IMR-90 (cell line): ENCODE measurements at regions not wholly inside any gene's neighbourhood (a gene's known extent, or its start where the extent isn't known, plus 50 kb on each side); places are given as distances from the start of the nearest gene placed in this dataset.

Source experiments
- ATAC-seq: fragments of 200-7000 bp; cut with Tn5 transposase; 2 replicates; pipeline ENCODE4 v1.9.1; 2020; ENCODE audit warnings: low read depth, mild to moderate bottlenecking, moderate library complexity
- BruUV-seq: library from RNA; stranded (reverse); fragments of 400-500 nt; replicated peaks from 2 replicates; lab custom pipeline; 2021; lab: Mats Ljungman, UMichigan
- CTCF ChIA-PET: fragments of 300-600 bp; formaldehyde crosslinking; extraction: SDS; loops from one replicate; lab custom pipeline; 2021; ENCODE audit warnings: antibody characterized with exemption; lab: Yijun Ruan, JAX
- POLR2A ChIA-PET: fragments of 300-600 bp; sonication (Branson Sonifier 250); formaldehyde crosslinking; loops from one replicate; lab custom pipeline; 2022; ENCODE audit warnings: antibody characterized with exemption; ENCODE audit not compliant: unreplicated experiment; lab: Charles Lee
- DNase-seq: peaks from one replicate; pipeline ENCODE4 v3.0.0; 2013
- H2AFZ ChIP-seq: replicated peaks from 2 replicates; pipeline ENCODE3; 2013; ENCODE audit warnings: low read length, mild to moderate bottlenecking; ENCODE audit not compliant: poor library complexity
- H2AK5ac ChIP-seq: 2 replicates; pipeline ENCODE4 v1.6.1; 2013; ENCODE audit warnings: low read depth, low read length, inconsistent platforms
- H2AK9ac ChIP-seq: replicated peaks from 2 replicates; pipeline ENCODE3; 2013; ENCODE audit warnings: mild to moderate bottlenecking, low read depth, low read length, moderate library complexity; ENCODE audit not compliant: poor library complexity
- H2BK120ac ChIP-seq: 2 replicates; pipeline ENCODE4 v1.6.1; 2013; ENCODE audit warnings: low read depth, low read length, inconsistent platforms
- H2BK15ac ChIP-seq: 3 replicates; pipeline ENCODE4 v1.6.1; 2013; ENCODE audit warnings: low read depth, low read length, inconsistent platforms
- H2BK20ac ChIP-seq: 2 replicates; pipeline ENCODE4 v1.6.1; 2013; ENCODE audit warnings: low read depth, mild to moderate bottlenecking, inconsistent platforms, low read length, moderate library complexity
- H2BK5ac ChIP-seq: 2 replicates; pipeline ENCODE4 v1.6.1; 2013; ENCODE audit warnings: mild to moderate bottlenecking, low read depth, low read length, inconsistent platforms; ENCODE audit not compliant: poor library complexity, severe bottlenecking
- H3K14ac ChIP-seq: replicated peaks from 2 replicates; pipeline ENCODE4 v1.6.1; 2013; ENCODE audit warnings: low read depth, low read length, inconsistent platforms
- H3K18ac ChIP-seq: 2 replicates; pipeline ENCODE4 v1.6.1; 2013; ENCODE audit warnings: low read depth, low read length, control low read depth
- H3K23ac ChIP-seq: 2 replicates; pipeline ENCODE4 v1.6.1; 2013; ENCODE audit warnings: low read depth, low read length, inconsistent platforms
- H3K27ac ChIP-seq: 2 replicates; pipeline ENCODE4 v1.5.1; 2013; ENCODE audit warnings: mild to moderate bottlenecking, control low read depth, low read length; ENCODE audit not compliant: insufficient read depth
- H3K27me3 ChIP-seq: 2 replicates; pipeline ENCODE4 v1.6.1; 2013; ENCODE audit warnings: low read length; ENCODE audit not compliant: control insufficient read depth, insufficient read depth
- H3K36me3 ChIP-seq: 2 replicates; pipeline ENCODE4 v1.6.1; 2013; ENCODE audit warnings: low read length, mixed read lengths; ENCODE audit not compliant: control insufficient read depth, insufficient read depth
- H3K4ac ChIP-seq: 2 replicates; pipeline ENCODE4 v1.6.1; 2013; ENCODE audit warnings: low read depth, low read length, inconsistent platforms
- H3K4me1 ChIP-seq: 2 replicates; pipeline ENCODE4 v1.6.1; 2013; ENCODE audit warnings: low read length, mixed read lengths; ENCODE audit not compliant: control insufficient read depth, insufficient read depth
- H3K4me2 ChIP-seq: 2 replicates; pipeline ENCODE4 v1.6.1; 2013; ENCODE audit warnings: low read depth, mild to moderate bottlenecking, control low read depth, low read length, moderate library complexity
- H3K4me3 ChIP-seq: 2 replicates; pipeline ENCODE4 v1.5.1; 2013; ENCODE audit warnings: low read depth, mild to moderate bottlenecking, control low read depth, low read length, moderate library complexity; ENCODE audit not compliant: insufficient read depth
- H3K56ac ChIP-seq: 2 replicates; pipeline ENCODE4 v1.6.1; 2013; ENCODE audit warnings: low read length, inconsistent platforms; ENCODE audit not compliant: insufficient read depth; ENCODE audit errors: extremely low read depth
- H3K79me1 ChIP-seq, 2 experiments: 2 replicates each; pipeline ENCODE4 v1.6.1; 2013; ENCODE audit warnings: low read length in 2 of 2, inconsistent platforms in 1 of 2, low read depth in 1 of 2
- H3K9ac ChIP-seq: 2 replicates; pipeline ENCODE4 v1.6.1; 2013; ENCODE audit warnings: low read depth, low read length, control low read depth
- H3K9me1 ChIP-seq: 2 replicates; pipeline ENCODE4 v1.6.1; 2013; ENCODE audit warnings: low read length, inconsistent platforms; ENCODE audit not compliant: insufficient read depth
- H3K9me3 ChIP-seq: 2 replicates; pipeline ENCODE4 v1.6.1; 2013; ENCODE audit warnings: low read length; ENCODE audit not compliant: control insufficient read depth, insufficient read depth
- H4K20me1 ChIP-seq: 2 replicates; pipeline ENCODE4 v1.6.1; 2013; ENCODE audit warnings: low read length, inconsistent platforms; ENCODE audit not compliant: insufficient read depth
- H4K5ac ChIP-seq: 2 replicates; pipeline ENCODE4 v1.6.1; 2013; ENCODE audit warnings: mild to moderate bottlenecking, low read depth, low read length, control low read depth
- H4K8ac ChIP-seq, 2 experiments: 2 replicates each; pipeline ENCODE4 v1.6.1; 2013; ENCODE audit warnings: low read depth in 2 of 2, low read length in 2 of 2, control low read depth in 1 of 2, inconsistent platforms in 1 of 2
- H4K91ac ChIP-seq: 2 replicates; pipeline ENCODE4 v1.6.1; 2013; ENCODE audit warnings: low read depth, low read length, inconsistent platforms; ENCODE audit not compliant: insufficient read depth
- MAFK ChIP-seq: IDR thresholded peaks from 2 replicates; pipeline ENCODE4 v1.6.1; 2012; ENCODE audit warnings: low read depth, low read length, improper control_type of control experiment
- MAZ ChIP-seq: IDR thresholded peaks from 2 replicates; pipeline ENCODE4 v1.6.1; 2012; ENCODE audit warnings: low read depth, mild to moderate bottlenecking, low read length, improper control_type of control experiment, moderate library complexity, borderline replicate concordance
- dilution Hi-C: fragments of 300-500 bp; cut with HindIII; formaldehyde crosslinking; loops from one replicate; pipeline ENCODE4 v1.14.3; 2018; ENCODE audit warnings: low sequenced_read_pairs; ENCODE audit not compliant: unreplicated experiment
- in situ Hi-C: fragments of 300-500 bp; cut with MboI; formaldehyde crosslinking; loops from 3 replicates; pipeline ENCODE4 v1.14.3; 2019; ENCODE audit warnings: low sequenced_read_pairs, inconsistent platforms, mixed read lengths
- intact Hi-C: fragments of 100-400 bp; cut with micrococcal nuclease; formaldehyde crosslinking; loops from 2 replicates; pipeline ENCODE4 v1.10.0; 2022

GRCh38 chr2:4338345-4338744 is 635.0 kb downstream of the DCDC2C start:
- H3K9ac ChIP-seq = no peak overlapping the region
- POLR2A ChIA-PET = no interaction called here

More at GRCh38 chr2:4338345-4338744, 635.0 kb downstream of the DCDC2C start:
- no peak overlapping the region for H2AFZ ChIP-seq
- no peak overlapping the region for H2AK9ac ChIP-seq
- no peak for DNase-seq
- H3K36me3 ChIP-seq = no peaks in the 10 kb centered on the region
- H2AK5ac ChIP-seq = no peak overlapping the region
- H3K79me1 ChIP-seq = no peaks in the 10 kb centered on the region
- H3K9me1 ChIP-seq = no peaks in the 10 kb centered on the region
- no peak overlapping the region for H3K14ac ChIP-seq
- no peaks in the 10 kb centered on the region for H3K4me1 ChIP-seq
- peaks cover 12% of the 10 kb centered on the region for H3K9me3 ChIP-seq
- no peaks in the 10 kb centered on the region for H3K27me3 ChIP-seq
- no peak overlapping the region for H3K18ac ChIP-seq
- H3K4me3 ChIP-seq = no peak overlapping the region
- no peak overlapping the region for H2BK15ac ChIP-seq
- no peak overlapping the region for H4K91ac ChIP-seq
- H3K4ac ChIP-seq = no peak overlapping the region
- no peak overlapping the region for H3K56ac ChIP-seq
- H4K8ac ChIP-seq = no peak overlapping the region
- in situ Hi-C loops (no loop called here), intact Hi-C loops (no loop called here), dilution Hi-C loops (no loop called here)
- no peak overlapping the region for H4K5ac ChIP-seq
- CTCF ChIA-PET = no interaction called here
- no peak overlapping the region for H2BK5ac ChIP-seq
- no peaks in the 10 kb centered on the region for H4K20me1 ChIP-seq
- H2BK20ac ChIP-seq = no peak overlapping the region
- H3K4me2 ChIP-seq = no peak overlapping the region
- no peak overlapping the region for H2BK120ac ChIP-seq
- no TSS peak for BruUV-seq
- no peak for ATAC-seq
- H3K23ac ChIP-seq = no peak overlapping the region
- no peak overlapping the region for H3K27ac ChIP-seq
- TF ChIP-seq MAZ = no peak
- TF ChIP-seq MAFK = peak; percentile 34; the same call in 1 of the 2 replicates
